ENCODE measurements at regions not wholly inside any gene's neighbourhood (a gene's known extent, or its start where the extent isn't known, plus 50 kb on each side); places are given as distances from the start of the nearest gene placed in this dataset.
A peak's percentile ranks its signal among the peaks of the same experiment; 100 is the strongest.

GRCh38 chr6:4017834-4018170 is 61.1 kb downstream of the FAM217A start:
- peaks cover 20% of the 10 kb centered on the region for H3K36me3 Mint-ChIP-seq
- H3K4me3 Mint-ChIP-seq, result peak overlapping the region; percentile 98
- H3K27ac Mint-ChIP-seq, result peak overlapping the region; percentile 100
- ChIA-PET POLR2A (interaction anchor here (0.6 to 1.1 kb wide), 3 partner anchors 12 to 506 kb away, joined by 4 read pairs; no protein-coding TSS in a partner anchor), CTCF (interaction anchor here (0.9 to 1.5 kb wide), 4 partner anchors 27 to 266 kb away, joined by 3 to 9 read pairs (median 6); partner anchors contain the start of genes FAM50B and PXDC1)
- no peak for TF ChIP-seq ZNF281 (CRISPR knock-in tag; IDR thresholded peaks at IDR 0.05)
- no peak for TF ChIP-seq ZNF121 (CRISPR knock-in tag; IDR thresholded peaks at IDR 0.05)
- no peak for TF ChIP-seq MAX (CRISPR knock-in tag; IDR thresholded peaks at IDR 0.05)
- no peak for TF ChIP-seq ZNF532 (CRISPR knock-in tag; IDR thresholded peaks at IDR 0.05; ENCODE audit: borderline replicate concordance)
- no peak for TF ChIP-seq ETV6 (CRISPR knock-in tag; IDR thresholded peaks at IDR 0.05)
- TF ChIP-seq EMX1 (CRISPR knock-in tag; IDR thresholded peaks at IDR 0.05), result no peak
- no peak for TF ChIP-seq ZNF396 (CRISPR knock-in tag; IDR thresholded peaks at IDR 0.05; ENCODE audit: borderline replicate concordance)
- no peak for TF ChIP-seq ZNF416 (CRISPR knock-in tag; IDR thresholded peaks at IDR 0.05)
- TF ChIP-seq IRF1 (CRISPR knock-in tag; IDR thresholded peaks at IDR 0.05), result no peak
- TF ChIP-seq PREB (CRISPR knock-in tag; IDR thresholded peaks at IDR 0.05; ENCODE audit: borderline replicate concordance), result no peak
- no peak for TF ChIP-seq JUN (CRISPR knock-in tag; IDR thresholded peaks at IDR 0.05)
- TF ChIP-seq ATF3 (CRISPR knock-in tag; conservative IDR thresholded peaks at IDR 0.05), result no peak
- DNase-seq (ENCODE audit: low spot score) (no peak), ATAC-seq (no peak)
- H3K9me3 Mint-ChIP-seq, result no peaks in the 10 kb centered on the region
- peaks cover 36% of the 10 kb centered on the region for H3K4me1 Mint-ChIP-seq
- H3K27me3 Mint-ChIP-seq (ENCODE audit: low read depth), result no peaks in the 10 kb centered on the region

GRCh38 chr6:4018171-4018923 is 60.6 kb downstream of the FAM217A start:
- peaks cover 18% of the 10 kb centered on the region for H3K36me3 Mint-ChIP-seq
- TF ChIP-seq OVOL2 (CRISPR knock-in tag; IDR thresholded peaks at IDR 0.05; ENCODE audit: borderline replicate concordance) (no peak), ZNF423 (CRISPR knock-in tag; IDR thresholded peaks at IDR 0.05) (no peak), PRRX2 (CRISPR knock-in tag; IDR thresholded peaks at IDR 0.05) (peak; percentile 57; the same call in 1 of the 2 replicates), JUN (CRISPR knock-in tag; IDR thresholded peaks at IDR 0.05) (peak; percentile 60; the same call in 1 of the 2 replicates), ZNF416 (CRISPR knock-in tag; IDR thresholded peaks at IDR 0.05) (no peak), NFE2L1 (CRISPR knock-in tag; IDR thresholded peaks at IDR 0.05) (peak; percentile 57; the same call in 1 of the 2 replicates), SP1 (CRISPR knock-in tag; conservative IDR thresholded peaks at IDR 0.05) (peak; percentile 77), ARID4B (CRISPR knock-in tag; IDR thresholded peaks at IDR 0.05; ENCODE audit: borderline replicate concordance) (0 out of 2 replicates have a peak, but pooled peaks have one; percentile 40), ETV6 (CRISPR knock-in tag; IDR thresholded peaks at IDR 0.05) (peak; percentile 69; the same call in 1 of the 2 replicates)

More at GRCh38 chr6:4018171-4018923, 60.6 kb downstream of the FAM217A start:
- DNase-seq (ENCODE audit: low spot score) (peak; percentile 96), ATAC-seq (peak; percentile 76)
- ChIA-PET CTCF (interaction anchor here (0.9 to 1.5 kb wide), 5 partner anchors 27 to 266 kb away, joined by 3 to 9 read pairs (median 5); partner anchors contain the start of genes FAM50B and PXDC1), POLR2A (interaction anchor here (0.6 to 1.1 kb wide), 3 partner anchors 11 to 506 kb away, joined by 4 read pairs; no protein-coding TSS in a partner anchor)
- H3K27me3 Mint-ChIP-seq (ENCODE audit: low read depth), result no peaks in the 10 kb centered on the region
- H3K27ac Mint-ChIP-seq, result peak overlapping the region; percentile 100
- H3K4me3 Mint-ChIP-seq, result peak overlapping the region; percentile 98
- H3K9me3 Mint-ChIP-seq, result no peaks in the 10 kb centered on the region
- peaks cover 40% of the 10 kb centered on the region for H3K4me1 Mint-ChIP-seq

Measured in WTC11 (cell line).